A549 (cell line): ENCODE measurements at regions not wholly inside any gene's neighbourhood (a gene's known extent, or its start where the extent isn't known, plus 50 kb on each side); places are given as distances from the start of the nearest gene placed in this dataset.

Experiments
- ATAC-seq, 2 experiments: fragments of 200-7000 bp in 1 of 2; fragments of >200 bp in 1 of 2; cut with Nextera tagmentation in 1 of 2; cut with Tn5 transposase in 1 of 2; 3 replicates each; pipeline versions ENCODE4 v1.8.0 to v1.9.1; 2018 to 2020; ENCODE audit warnings: mild to moderate bottlenecking in 1 of 2, moderate library complexity in 1 of 2
- CTCF ChIA-PET: fragments of 300-600 bp; sonication (Branson Sonifier 250); formaldehyde crosslinking; extraction: SDS; loops from one replicate; lab custom pipeline; 2021; ENCODE audit warnings: antibody characterized with exemption, inconsistent platforms; lab: Yijun Ruan, JAX
- POLR2A ChIA-PET: fragments of 350-600 bp; formaldehyde crosslinking; extraction: SDS; loops from one replicate; lab custom pipeline; 2021; ENCODE audit warnings: antibody characterized with exemption, inconsistent platforms; lab: Yijun Ruan, JAX
- DNase-seq, 2 experiments: peaks; one replicate each; pipeline versions ENCODE4 v3.0.0 to v3.0.0-alpha.2; 2011 to 2016; ENCODE audit warnings: low read depth in 1 of 2, low spot score in 1 of 2
- FAIRE-seq: peaks from 2 replicates; lab custom pipeline; 2011; peaks lifted over from hg19 to GRCh38; lab: Jason Lieb, UNC
- H3K27ac ChIP-seq, 2 experiments: fragments of >200 bp; sonication (Bioruptor Twin); formaldehyde crosslinking; 3 replicates each; pipeline ENCODE4 v1.5.1; 2016 to 2017
- H3K4me1 ChIP-seq: fragments of >200 bp; sonication (Bioruptor Twin); formaldehyde crosslinking; 3 replicates; pipeline ENCODE4 v1.6.1; 2016
- H3K4me2 ChIP-seq: fragments of >200 bp; sonication (Bioruptor Twin); formaldehyde crosslinking; 3 replicates; pipeline ENCODE4 v1.6.1; 2016
- H3K4me3 ChIP-seq: fragments of >200 bp; sonication (Bioruptor Twin); formaldehyde crosslinking; 3 replicates; pipeline ENCODE4 v1.5.1; 2016
- H3K9me3 ChIP-seq: fragments of >200 bp; sonication (Bioruptor Twin); formaldehyde crosslinking; 3 replicates; pipeline ENCODE4 v1.6.1; 2016
- CBX2 ChIP-seq: fragments of 200-600 bp; sonication (generic); IDR thresholded peaks from 2 replicates; pipeline ENCODE4 v1.6.1; 2016; ENCODE audit warnings: low read depth, mild to moderate bottlenecking, borderline replicate concordance
- CEBPB ChIP-seq, 2 experiments: fragments of >200 bp in 1 of 2; sonication (Bioruptor Twin) in 1 of 2; formaldehyde crosslinking in 1 of 2; IDR thresholded peaks; 2 replicates each; pipeline ENCODE4 v1.6.1; 2012 to 2016
- CHD4 ChIP-seq: fragments of 200-600 bp; sonication (generic); IDR thresholded peaks from 2 replicates; pipeline ENCODE4 v1.6.1; 2016; ENCODE audit warnings: antibody characterized with exemption, mild to moderate bottlenecking, borderline replicate concordance
- EHMT2 ChIP-seq: fragments of 200-600 bp; sonication (generic); IDR thresholded peaks from 2 replicates; pipeline ENCODE4 v1.6.1; 2016; ENCODE audit warnings: antibody characterized with exemption, low read depth, mild to moderate bottlenecking, moderate library complexity
- EP300 ChIP-seq, 2 experiments: fragments of >200 bp; sonication (Bioruptor Twin); formaldehyde crosslinking; IDR thresholded peaks; 2 replicates in 1 of 2; 3 replicates in 1 of 2; pipeline ENCODE4 v1.6.1; 2016 to 2017
- FOSB ChIP-seq: fragments of 250-450 bp; sonication (Bioruptor Pico); IDR thresholded peaks from 2 replicates; pipeline ENCODE4 v1.5.0; 2020; ENCODE audit warnings: mild to moderate bottlenecking, moderate library complexity
- HOXA7 ChIP-seq: fragments of 250-450 bp; sonication (Bioruptor Pico); IDR thresholded peaks from 2 replicates; pipeline ENCODE4 v1.5.0; 2020; ENCODE audit warnings: mild to moderate bottlenecking, moderate library complexity
- HOXB13 ChIP-seq: fragments of 250-450 bp; sonication (Bioruptor Pico); IDR thresholded peaks from 2 replicates; pipeline ENCODE4 v1.5.0; 2020; ENCODE audit warnings: low read depth, mild to moderate bottlenecking, moderate library complexity
- HOXB5 ChIP-seq: fragments of 250-450 bp; sonication (Bioruptor Pico); IDR thresholded peaks from 2 replicates; pipeline ENCODE4 v1.5.0; 2020; ENCODE audit warnings: mild to moderate bottlenecking, moderate library complexity
- JUN ChIP-seq, 2 experiments: fragments of >200 bp; sonication (Bioruptor Twin); formaldehyde crosslinking; IDR thresholded peaks; 2 replicates in 1 of 2; 3 replicates in 1 of 2; pipeline ENCODE4 v1.6.1; 2016 to 2017
- MAZ ChIP-seq: fragments of 150-350 bp; IDR thresholded peaks from 2 replicates; pipeline ENCODE4 v1.6.1; 2014; ENCODE audit warnings: antibody characterized with exemption, low read depth, low read length, borderline replicate concordance
- MYC ChIP-seq: IDR thresholded peaks from 2 replicates; pipeline ENCODE4 v1.6.1; 2012; ENCODE audit warnings: mild to moderate bottlenecking, inconsistent platforms, low read length, improper control_type of control experiment, borderline replicate concordance
- RAD21 ChIP-seq, 2 experiments: fragments of >200 bp in 1 of 2; sonication (Bioruptor Twin) in 1 of 2; formaldehyde crosslinking in 1 of 2; IDR thresholded peaks in 1 of 2; conservative IDR thresholded peaks in 1 of 2; 2 replicates in 1 of 2; 3 replicates in 1 of 2; pipeline ENCODE4 v1.6.1; 2012 to 2018; ENCODE audit warnings: inconsistent platforms in 1 of 2
- RARB ChIP-seq: fragments of 250-450 bp; sonication (Bioruptor Pico); IDR thresholded peaks from 2 replicates; pipeline ENCODE4 v1.8.0; 2021; ENCODE audit warnings: mild to moderate bottlenecking, moderate library complexity
- REST ChIP-seq: fragments of 200-600 bp; sonication (generic); IDR thresholded peaks from 2 replicates; pipeline ENCODE4 v1.6.1; 2016; ENCODE audit warnings: antibody characterized with exemption, mild to moderate bottlenecking, moderate library complexity
- RFX5 ChIP-seq: fragments of 450-650 bp; IDR thresholded peaks from 2 replicates; pipeline ENCODE4 v1.7.1; 2014; ENCODE audit warnings: antibody characterized with exemption, mild to moderate bottlenecking, moderate library complexity
- TP53 ChIP-seq: fragments of 250-450 bp; sonication (Bioruptor Pico); IDR thresholded peaks from 2 replicates; pipeline ENCODE4 v1.5.0; 2021; ENCODE audit warnings: mild to moderate bottlenecking, moderate library complexity
- ZC3H11A ChIP-seq: fragments of 450-650 bp; IDR thresholded peaks from 2 replicates; pipeline ENCODE4 v1.6.1; 2014; ENCODE audit warnings: antibody characterized with exemption, mild to moderate bottlenecking
- ZSCAN20 ChIP-seq: fragments of 250-450 bp; sonication (Bioruptor Pico); IDR thresholded peaks from 2 replicates; pipeline ENCODE4 v1.8.0; 2022; ENCODE audit warnings: mild to moderate bottlenecking, moderate library complexity
- WGBS: methylation state at CpG from one replicate; pipeline ENCODE4 v1.1.6; 2017; ENCODE audit errors: missing lambda C conversion rate; 5-methylcytosine and 5-hydroxymethylcytosine counted together
- TF ChIP-seq, protein P1 (sequence below): fragments of >200 bp; sonication (Bioruptor Twin); formaldehyde crosslinking; IDR thresholded peaks from 3 replicates; pipeline ENCODE4 v1.5.1; 2016
- TF ChIP-seq, protein P2 (sequence below): IDR thresholded peaks from 2 replicates; pipeline ENCODE4 v1.6.1; 2012; ENCODE audit warnings: low read depth, borderline replicate concordance

DNA sequence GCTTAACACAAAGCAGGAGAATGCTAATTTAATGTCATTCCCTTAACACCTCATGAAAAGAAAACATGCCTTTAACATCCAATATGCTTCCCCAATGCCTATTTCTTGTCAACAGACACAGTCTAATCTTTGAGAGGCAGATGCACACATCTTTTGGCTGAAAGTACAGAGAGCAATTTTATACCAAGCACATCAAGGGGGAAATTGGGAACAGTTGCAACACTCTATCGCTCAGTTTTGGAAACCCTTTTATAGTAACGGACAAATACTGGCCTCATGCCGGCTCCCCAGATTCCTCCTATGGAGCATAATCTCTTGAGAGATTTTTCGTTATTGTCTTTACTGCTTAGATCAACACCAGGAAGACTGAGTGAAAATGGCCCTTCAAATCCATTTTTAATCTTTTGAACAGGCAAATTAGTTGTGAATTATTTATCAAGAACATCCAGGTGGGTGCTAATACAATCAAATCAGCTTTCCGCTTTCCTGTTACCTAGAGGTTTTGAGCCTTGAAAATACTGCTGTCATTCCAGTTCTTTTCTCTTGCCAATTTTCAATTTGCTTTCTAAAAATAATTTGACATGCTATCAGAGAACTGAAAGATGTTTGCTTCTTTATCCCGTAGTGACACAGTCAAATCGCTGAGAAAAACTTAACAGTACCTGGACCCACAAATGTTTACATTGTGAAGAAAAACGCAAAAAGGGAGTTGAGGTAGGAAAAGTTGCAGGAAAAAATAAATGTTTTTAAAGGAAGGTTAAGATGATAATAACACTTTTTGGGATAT, 60.7 kb upstream of the CAND1 start (continued):
- TF ChIP-seq REST (no peak), EHMT2 (no peak), ZC3H11A (no peak), CHD4 (no peak)
- TF ChIP-seq, protein P1, sequence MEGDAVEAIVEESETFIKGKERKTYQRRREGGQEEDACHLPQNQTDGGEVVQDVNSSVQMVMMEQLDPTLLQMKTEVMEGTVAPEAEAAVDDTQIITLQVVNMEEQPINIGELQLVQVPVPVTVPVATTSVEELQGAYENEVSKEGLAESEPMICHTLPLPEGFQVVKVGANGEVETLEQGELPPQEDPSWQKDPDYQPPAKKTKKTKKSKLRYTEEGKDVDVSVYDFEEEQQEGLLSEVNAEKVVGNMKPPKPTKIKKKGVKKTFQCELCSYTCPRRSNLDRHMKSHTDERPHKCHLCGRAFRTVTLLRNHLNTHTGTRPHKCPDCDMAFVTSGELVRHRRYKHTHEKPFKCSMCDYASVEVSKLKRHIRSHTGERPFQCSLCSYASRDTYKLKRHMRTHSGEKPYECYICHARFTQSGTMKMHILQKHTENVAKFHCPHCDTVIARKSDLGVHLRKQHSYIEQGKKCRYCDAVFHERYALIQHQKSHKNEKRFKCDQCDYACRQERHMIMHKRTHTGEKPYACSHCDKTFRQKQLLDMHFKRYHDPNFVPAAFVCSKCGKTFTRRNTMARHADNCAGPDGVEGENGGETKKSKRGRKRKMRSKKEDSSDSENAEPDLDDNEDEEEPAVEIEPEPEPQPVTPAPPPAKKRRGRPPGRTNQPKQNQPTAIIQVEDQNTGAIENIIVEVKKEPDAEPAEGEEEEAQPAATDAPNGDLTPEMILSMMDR = no peak

GRCh38 chr12:67211029-67211428, 58.1 kb upstream of the CAND1 start:
- H3K27ac ChIP-seq = no peak overlapping the region
- no peaks in the 10 kb centered on the region for H3K9me3 ChIP-seq
- no peak for ATAC-seq
- FAIRE-seq = no peak
- ChIA-PET CTCF (no interaction called here), POLR2A (no interaction called here)
- H3K4me1 ChIP-seq = no peaks in the 10 kb centered on the region
- 23% methylated on average over 5 of the region's 5 CpGs for WGBS
- no peak overlapping the region for H3K4me3 ChIP-seq
- no peak for TF ChIP-seq CEBPB (IDR thresholded peaks at IDR 0.05)
- TF ChIP-seq FOSB = no peak
- TF ChIP-seq MAZ = no peak
- TF ChIP-seq RAD21 (conservative IDR thresholded peaks at IDR 0.05 in 1 of 2, IDR thresholded peaks at IDR 0.05 in 1 of 2) = no peak
- TF ChIP-seq, protein P2, sequence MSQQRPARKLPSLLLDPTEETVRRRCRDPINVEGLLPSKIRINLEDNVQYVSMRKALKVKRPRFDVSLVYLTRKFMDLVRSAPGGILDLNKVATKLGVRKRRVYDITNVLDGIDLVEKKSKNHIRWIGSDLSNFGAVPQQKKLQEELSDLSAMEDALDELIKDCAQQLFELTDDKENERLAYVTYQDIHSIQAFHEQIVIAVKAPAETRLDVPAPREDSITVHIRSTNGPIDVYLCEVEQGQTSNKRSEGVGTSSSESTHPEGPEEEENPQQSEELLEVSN = no peak
- no peak for TF ChIP-seq RARB (CRISPR knock-in tag)
- no peak for TF ChIP-seq HOXA7 (CRISPR knock-in tag)
- no peak for TF ChIP-seq TP53
- no peak for TF ChIP-seq MYC
- no peak for TF ChIP-seq JUN (IDR thresholded peaks at IDR 0.05)
- TF ChIP-seq CBX2 = no peak
- TF ChIP-seq ZSCAN20 = no peak
- TF ChIP-seq HOXB13 (CRISPR knock-in tag) = no peak
- no peak for TF ChIP-seq HOXB5 (CRISPR knock-in tag)
- TF ChIP-seq RFX5 = no peak
- TF ChIP-seq EP300 (IDR thresholded peaks at IDR 0.05) = no peak
- DNase-seq = no peak
- no peak overlapping the region for H3K4me2 ChIP-seq
